K562 (cell line): ENCODE measurements at regions not wholly inside any gene's neighbourhood (a gene's known extent, or its start where the extent isn't known, plus 50 kb on each side); places are given as distances from the start of the nearest gene placed in this dataset.

Source experiments
- ATAC-seq: fragments of 200-7000 bp; cut with Tn5 transposase; 3 replicates; pipeline ENCODE4 v1.9.1; 2020; ENCODE audit warnings: moderate library complexity
- BruUV-seq: library from RNA; stranded (reverse); fragments of 400-500 nt; replicated peaks from 2 replicates; lab custom pipeline; 2021; lab: Mats Ljungman, UMichigan
- CTCF ChIA-PET: fragments of 300-600 bp; formaldehyde crosslinking; extraction: SDS; loops from one replicate; lab custom pipeline; 2021; ENCODE audit warnings: low intra/inter-chr PET ratio; lab: Yijun Ruan, JAX
- POLR2A ChIA-PET: fragments of 300-600, 350-650 bp; sonication (Branson Sonifier 250); formaldehyde crosslinking; extraction: SDS; loops from one replicate; lab custom pipeline; 2021; ENCODE audit warnings: antibody characterized with exemption, inconsistent platforms; lab: Yijun Ruan, JAX
- DNase-seq, 4 experiments: peaks; one replicate each; pipeline versions ENCODE4 v3.0.0 to v3.0.0-alpha.2; 2011 to 2018; ENCODE audit warnings: low spot score in 3 of 4, mixed read lengths in 3 of 4; ENCODE audit errors: extremely low read depth in 1 of 4
- FAIRE-seq: peaks from 2 replicates; lab custom pipeline; 2011; peaks lifted over from hg19 to GRCh38; lab: Jason Lieb, UNC
- H2AFZ ChIP-seq: 2 replicates; pipeline ENCODE4 v1.6.0; 2011; ENCODE audit warnings: low read depth, low read length, control low read depth, inconsistent platforms
- H3K27ac ChIP-seq: fragments of 200-600 bp; 3 replicates; pipeline ENCODE4 v1.8.0; 2011; ENCODE audit warnings: low read depth, mild to moderate bottlenecking, control low read depth, inconsistent platforms, low read length, moderate library complexity, mixed read lengths; ENCODE audit errors: extremely low read depth
- H3K27me3 ChIP-seq, 2 experiments: fragments of 300-600 bp in 1 of 2; 2 replicates in 1 of 2; 3 replicates in 1 of 2; pipeline versions ENCODE4 v1.6.0 to v1.8.0; 2011; ENCODE audit warnings: inconsistent platforms in 2 of 2, low read length in 2 of 2, mild to moderate bottlenecking in 1 of 2, mixed read lengths in 1 of 2, moderate library complexity in 1 of 2; ENCODE audit not compliant: control insufficient read depth in 2 of 2, insufficient read depth in 2 of 2
- H3K36me3 ChIP-seq: fragments of 300-600 bp; 3 replicates; pipeline ENCODE4 v1.8.0; 2011; ENCODE audit warnings: mild to moderate bottlenecking, low read length, inconsistent platforms; ENCODE audit not compliant: control insufficient read depth, insufficient read depth
- H3K4me1 ChIP-seq, 2 experiments: fragments of 200-600 bp in 1 of 2; replicated peaks in 1 of 2; 2 replicates in 1 of 2; 3 replicates in 1 of 2; pipeline versions ENCODE4 v1.5.1 to v1.8.0; 2011; ENCODE audit warnings: inconsistent platforms in 2 of 2, low read length in 2 of 2, mild to moderate bottlenecking in 1 of 2, mixed read lengths in 1 of 2, moderate library complexity in 1 of 2; ENCODE audit not compliant: control insufficient read depth in 2 of 2, insufficient read depth in 2 of 2
- H3K4me2 ChIP-seq: 2 replicates; pipeline ENCODE4 v1.6.1; 2011; ENCODE audit warnings: low read length, control low read depth, inconsistent platforms, mixed read lengths; ENCODE audit not compliant: insufficient read depth
- H3K4me3 ChIP-seq: fragments of 200-600 bp; sonication (generic), shearing (Covaris generic); 2 replicates; pipeline ENCODE4 v1.5.1; 2016; ENCODE audit warnings: control low read depth, inconsistent platforms
- H3K79me2 ChIP-seq: fragments of 200-600 bp; 3 replicates; pipeline ENCODE4 v1.8.0; 2011; ENCODE audit warnings: low read length, inconsistent platforms; ENCODE audit not compliant: control insufficient read depth, insufficient read depth
- H3K9ac ChIP-seq, 2 experiments: 2 replicates each; pipeline versions ENCODE4 v1.6.0 to v1.6.1; 2011; ENCODE audit warnings: low read depth in 2 of 2, low read length in 2 of 2, control low read depth in 1 of 2, inconsistent platforms in 1 of 2, mild to moderate bottlenecking in 1 of 2, mixed read lengths in 1 of 2; ENCODE audit not compliant: insufficient read depth in 1 of 2
- H3K9me1 ChIP-seq: one replicate; pipeline ENCODE4 v1.6.0; 2011; ENCODE audit warnings: inconsistent platforms, mild to moderate bottlenecking, low read length, moderate library complexity; ENCODE audit not compliant: control insufficient read depth, insufficient read depth
- H3K9me3 ChIP-seq: replicated peaks from 2 replicates; pipeline ENCODE4 v1.5.1; 2011; ENCODE audit warnings: low read depth, low read length, inconsistent platforms; ENCODE audit not compliant: control insufficient read depth, insufficient read depth
- H4K20me1 ChIP-seq: replicated peaks from 2 replicates; pipeline ENCODE4 v1.6.1; 2011; ENCODE audit warnings: low read length, inconsistent platforms, mixed read lengths; ENCODE audit not compliant: control insufficient read depth, insufficient read depth
- ZNF384 ChIP-seq: IDR thresholded peaks from 2 replicates; pipeline ENCODE4 v1.6.1; 2012; ENCODE audit warnings: low read depth, low read length, improper control_type of control experiment
- WGBS: fragments of 100-300 bp; shearing (Covaris generic); methylation state at CpG from one replicate; pipeline ENCODE4 v1.1.6; 2016; ENCODE audit warnings: low coverage, mixed read lengths; ENCODE audit not compliant: insufficient coverage; ENCODE audit errors: missing lambda C conversion rate; 5-methylcytosine and 5-hydroxymethylcytosine counted together
- in situ Hi-C: fragments of 300-500 bp; cut with MboI; formaldehyde crosslinking; loops from 4 replicates; pipeline ENCODE4 v1.15.0; 2018; ENCODE audit warnings: inconsistent platforms, mixed read lengths
- intact Hi-C: fragments of 100-400 bp; cut with micrococcal nuclease; formaldehyde crosslinking; loops from 2 replicates; pipeline ENCODE4 v1.14.2; 2022
- TF ChIP-seq, protein P1 (sequence below): fragments of 250-450 bp; sonication (Bioruptor Pico); IDR thresholded peaks from 2 replicates; pipeline ENCODE4 v1.4.0; 2020; ENCODE audit warnings: mild to moderate bottlenecking, moderate library complexity
- TF ChIP-seq, protein P2 (sequence below): sonication (generic); formaldehyde crosslinking; IDR thresholded peaks from 2 replicates; pipeline ENCODE4 v1.8.1; 2023; ENCODE audit warnings: mild to moderate bottlenecking, missing genetic modification reagents

DNA sequence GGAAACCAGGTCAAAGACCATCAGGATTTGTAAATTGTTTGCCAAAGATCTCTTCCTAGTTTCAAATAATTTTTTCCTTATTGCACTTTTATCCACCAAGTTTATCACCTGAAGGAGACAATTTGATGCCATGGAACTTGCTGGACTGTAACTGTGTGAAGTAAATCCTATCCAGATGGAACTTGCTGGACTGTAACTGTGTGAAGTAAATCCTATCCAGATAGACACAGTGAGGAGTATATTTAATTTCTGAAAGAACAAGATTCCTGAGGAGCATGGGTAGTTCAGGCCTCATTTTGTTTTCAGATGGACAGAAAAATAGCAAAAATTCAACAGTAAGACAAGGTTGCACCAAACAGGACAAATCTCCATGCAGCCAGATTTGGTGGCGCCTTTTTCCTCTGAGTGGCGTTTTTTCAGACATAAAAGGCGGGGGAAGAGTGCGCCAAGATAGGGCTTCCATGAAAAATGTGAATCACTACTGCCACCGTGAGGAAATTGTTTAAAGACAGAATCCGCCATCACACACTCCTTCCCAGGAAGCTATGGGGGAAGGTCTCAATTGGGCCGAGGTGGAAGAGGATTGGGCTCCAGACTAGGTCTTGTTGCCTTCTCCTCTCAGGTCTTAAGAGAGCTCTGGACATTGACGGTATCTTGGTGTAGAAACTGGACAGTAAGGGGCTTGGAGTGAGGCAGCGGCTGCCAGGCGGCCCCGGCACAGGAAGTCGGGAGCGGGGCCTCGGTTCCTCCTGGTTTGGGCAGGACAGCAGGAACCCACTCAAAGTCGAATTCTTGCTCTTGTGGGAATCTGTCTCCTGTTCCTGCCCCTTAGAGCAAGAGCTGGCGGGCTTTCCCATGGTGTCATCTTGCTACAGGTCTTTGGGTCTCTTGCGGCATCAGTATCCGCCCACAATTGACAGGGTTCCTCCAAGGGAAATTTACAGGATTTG lies 234.7 kb downstream of the OR13H1 start:
- Histone ChIP-seq H3K4me1 (no peaks in the 10 kb centered on the region), H3K9ac (no peak overlapping the region), H3K9me1 (no peaks in the 10 kb centered on the region), H3K9me3 (no peaks in the 10 kb centered on the region), H3K27me3 (no peaks in the 10 kb centered on the region), H3K79me2 (no peaks in the 10 kb centered on the region), H3K4me3 (no peak overlapping the region), H3K4me2 (no peak overlapping the region), H3K27ac (no peak overlapping the region), H3K36me3 (peaks cover 64% of the 10 kb centered on the region), H4K20me1 (no peaks in the 10 kb centered on the region), H2AFZ (no peak overlapping the region)
- no peak for DNase-seq
- no TSS peak for BruUV-seq
- WGBS, result 92% methylated on average over 14 of the region's 18 CpGs
- POLR2A ChIA-PET, result no interaction called here
- intact Hi-C loops (no loop called here), in situ Hi-C loops (no loop called here)
- TF ChIP-seq ZNF384, result peak; percentile 55; the same call in 1 of the 2 replicates
- TF ChIP-seq, protein P1, sequence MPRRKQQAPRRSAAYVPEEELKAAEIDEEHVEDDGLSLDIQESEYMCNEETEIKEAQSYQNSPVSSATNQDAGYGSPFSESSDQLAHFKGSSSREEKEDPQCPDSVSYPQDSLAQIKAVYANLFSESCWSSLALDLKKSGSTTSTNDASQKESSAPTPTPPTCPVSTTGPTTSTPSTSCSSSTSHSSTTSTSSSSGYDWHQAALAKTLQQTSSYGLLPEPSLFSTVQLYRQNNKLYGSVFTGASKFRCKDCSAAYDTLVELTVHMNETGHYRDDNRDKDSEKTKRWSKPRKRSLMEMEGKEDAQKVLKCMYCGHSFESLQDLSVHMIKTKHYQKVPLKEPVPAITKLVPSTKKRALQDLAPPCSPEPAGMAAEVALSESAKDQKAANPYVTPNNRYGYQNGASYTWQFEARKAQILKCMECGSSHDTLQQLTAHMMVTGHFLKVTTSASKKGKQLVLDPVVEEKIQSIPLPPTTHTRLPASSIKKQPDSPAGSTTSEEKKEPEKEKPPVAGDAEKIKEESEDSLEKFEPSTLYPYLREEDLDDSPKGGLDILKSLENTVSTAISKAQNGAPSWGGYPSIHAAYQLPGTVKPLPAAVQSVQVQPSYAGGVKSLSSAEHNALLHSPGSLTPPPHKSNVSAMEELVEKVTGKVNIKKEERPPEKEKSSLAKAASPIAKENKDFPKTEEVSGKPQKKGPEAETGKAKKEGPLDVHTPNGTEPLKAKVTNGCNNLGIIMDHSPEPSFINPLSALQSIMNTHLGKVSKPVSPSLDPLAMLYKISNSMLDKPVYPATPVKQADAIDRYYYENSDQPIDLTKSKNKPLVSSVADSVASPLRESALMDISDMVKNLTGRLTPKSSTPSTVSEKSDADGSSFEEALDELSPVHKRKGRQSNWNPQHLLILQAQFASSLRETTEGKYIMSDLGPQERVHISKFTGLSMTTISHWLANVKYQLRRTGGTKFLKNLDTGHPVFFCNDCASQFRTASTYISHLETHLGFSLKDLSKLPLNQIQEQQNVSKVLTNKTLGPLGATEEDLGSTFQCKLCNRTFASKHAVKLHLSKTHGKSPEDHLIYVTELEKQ (CRISPR knock-in tag), result no peak
- TF ChIP-seq, protein P2, sequence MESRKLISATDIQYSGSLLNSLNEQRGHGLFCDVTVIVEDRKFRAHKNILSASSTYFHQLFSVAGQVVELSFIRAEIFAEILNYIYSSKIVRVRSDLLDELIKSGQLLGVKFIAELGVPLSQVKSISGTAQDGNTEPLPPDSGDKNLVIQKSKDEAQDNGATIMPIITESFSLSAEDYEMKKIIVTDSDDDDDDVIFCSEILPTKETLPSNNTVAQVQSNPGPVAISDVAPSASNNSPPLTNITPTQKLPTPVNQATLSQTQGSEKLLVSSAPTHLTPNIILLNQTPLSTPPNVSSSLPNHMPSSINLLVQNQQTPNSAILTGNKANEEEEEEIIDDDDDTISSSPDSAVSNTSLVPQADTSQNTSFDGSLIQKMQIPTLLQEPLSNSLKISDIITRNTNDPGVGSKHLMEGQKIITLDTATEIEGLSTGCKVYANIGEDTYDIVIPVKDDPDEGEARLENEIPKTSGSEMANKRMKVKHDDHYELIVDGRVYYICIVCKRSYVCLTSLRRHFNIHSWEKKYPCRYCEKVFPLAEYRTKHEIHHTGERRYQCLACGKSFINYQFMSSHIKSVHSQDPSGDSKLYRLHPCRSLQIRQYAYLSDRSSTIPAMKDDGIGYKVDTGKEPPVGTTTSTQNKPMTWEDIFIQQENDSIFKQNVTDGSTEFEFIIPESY, result peak; percentile 75
- no peak for FAIRE-seq
- CTCF ChIA-PET, result no interaction called here
- no peak for ATAC-seq
